ENCODE measurements at regions not wholly inside any gene's neighbourhood (a gene's known extent, or its start where the extent isn't known, plus 50 kb on each side); places are given as distances from the start of the nearest gene placed in this dataset.

DNA sequence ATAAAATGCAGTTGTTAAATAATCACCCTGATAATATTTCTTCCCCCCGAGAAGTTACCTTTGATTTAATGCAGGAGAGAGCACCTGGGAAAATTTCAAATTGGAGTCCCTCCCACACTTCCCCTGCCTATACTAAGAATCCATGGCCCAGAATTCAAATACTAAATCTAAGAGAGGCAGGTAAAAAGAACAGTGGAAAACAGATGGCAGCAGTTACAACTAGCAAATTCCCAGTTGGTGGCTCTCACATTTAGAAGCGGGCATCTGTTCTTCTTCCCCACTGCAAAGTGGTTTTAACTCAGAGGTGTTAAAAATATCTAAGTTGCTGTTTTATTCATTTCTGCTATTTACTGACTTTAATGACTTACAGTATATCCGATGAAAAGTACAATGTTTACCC lies 210.4 kb upstream of the ELAVL2 start:
- no peaks in the 10 kb centered on the region for H3K4me1 Mint-ChIP-seq (ENCODE audit: low read depth)
- ChIA-PET CTCF (no interaction called here), POLR2A (no interaction called here)
- ATAC-seq: no peak
- no peak overlapping the region for H3K4me3 Mint-ChIP-seq
- H3K27me3 Mint-ChIP-seq: no peaks in the 10 kb centered on the region
- H3K9me3 Mint-ChIP-seq: peaks cover 12% of the 10 kb centered on the region
- TF ChIP-seq, protein P1, sequence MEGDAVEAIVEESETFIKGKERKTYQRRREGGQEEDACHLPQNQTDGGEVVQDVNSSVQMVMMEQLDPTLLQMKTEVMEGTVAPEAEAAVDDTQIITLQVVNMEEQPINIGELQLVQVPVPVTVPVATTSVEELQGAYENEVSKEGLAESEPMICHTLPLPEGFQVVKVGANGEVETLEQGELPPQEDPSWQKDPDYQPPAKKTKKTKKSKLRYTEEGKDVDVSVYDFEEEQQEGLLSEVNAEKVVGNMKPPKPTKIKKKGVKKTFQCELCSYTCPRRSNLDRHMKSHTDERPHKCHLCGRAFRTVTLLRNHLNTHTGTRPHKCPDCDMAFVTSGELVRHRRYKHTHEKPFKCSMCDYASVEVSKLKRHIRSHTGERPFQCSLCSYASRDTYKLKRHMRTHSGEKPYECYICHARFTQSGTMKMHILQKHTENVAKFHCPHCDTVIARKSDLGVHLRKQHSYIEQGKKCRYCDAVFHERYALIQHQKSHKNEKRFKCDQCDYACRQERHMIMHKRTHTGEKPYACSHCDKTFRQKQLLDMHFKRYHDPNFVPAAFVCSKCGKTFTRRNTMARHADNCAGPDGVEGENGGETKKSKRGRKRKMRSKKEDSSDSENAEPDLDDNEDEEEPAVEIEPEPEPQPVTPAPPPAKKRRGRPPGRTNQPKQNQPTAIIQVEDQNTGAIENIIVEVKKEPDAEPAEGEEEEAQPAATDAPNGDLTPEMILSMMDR (IDR thresholded peaks at IDR 0.05): no peak
- H3K36me3 Mint-ChIP-seq (ENCODE audit: low read depth): no peaks in the 10 kb centered on the region
- no peak overlapping the region for H3K27ac Mint-ChIP-seq
- no peak for DNase-seq
- intact Hi-C loops (cut with micrococcal nuclease): no loop called here

DNA sequence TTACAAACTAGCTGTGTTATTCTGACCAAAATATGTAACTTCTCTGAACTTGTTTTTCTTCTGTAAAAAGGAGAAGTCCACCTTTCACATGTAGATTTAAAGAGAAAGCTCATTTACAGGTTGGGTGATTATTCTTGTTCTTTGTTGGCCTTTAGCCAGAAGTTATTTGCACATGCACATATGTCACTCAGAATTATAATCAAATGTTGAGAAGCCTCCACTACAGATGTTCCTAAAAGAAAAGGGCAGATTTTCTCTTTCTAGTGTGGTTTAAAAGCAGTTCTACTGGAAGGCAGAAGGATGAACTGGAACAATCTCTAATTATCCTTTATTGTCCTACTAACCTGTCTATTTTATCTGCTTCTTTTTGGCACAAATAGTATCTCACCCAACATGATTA lies 209.8 kb upstream of the ELAVL2 start:
- CTCF ChIA-PET: no interaction called here
- POLR2A ChIA-PET: no interaction called here
- peaks cover 15% of the 10 kb centered on the region for H3K9me3 Mint-ChIP-seq
- H3K4me1 Mint-ChIP-seq (ENCODE audit: low read depth): no peaks in the 10 kb centered on the region
- DNase-seq (no peak), ATAC-seq (no peak)
- no peaks in the 10 kb centered on the region for H3K36me3 Mint-ChIP-seq (ENCODE audit: low read depth)
- no peak overlapping the region for H3K27ac Mint-ChIP-seq
- TF ChIP-seq, protein P1 (IDR thresholded peaks at IDR 0.05): no peak
- no peaks in the 10 kb centered on the region for H3K27me3 Mint-ChIP-seq
- intact Hi-C loops (cut with micrococcal nuclease): no loop called here
- no peak overlapping the region for H3K4me3 Mint-ChIP-seq

DNA sequence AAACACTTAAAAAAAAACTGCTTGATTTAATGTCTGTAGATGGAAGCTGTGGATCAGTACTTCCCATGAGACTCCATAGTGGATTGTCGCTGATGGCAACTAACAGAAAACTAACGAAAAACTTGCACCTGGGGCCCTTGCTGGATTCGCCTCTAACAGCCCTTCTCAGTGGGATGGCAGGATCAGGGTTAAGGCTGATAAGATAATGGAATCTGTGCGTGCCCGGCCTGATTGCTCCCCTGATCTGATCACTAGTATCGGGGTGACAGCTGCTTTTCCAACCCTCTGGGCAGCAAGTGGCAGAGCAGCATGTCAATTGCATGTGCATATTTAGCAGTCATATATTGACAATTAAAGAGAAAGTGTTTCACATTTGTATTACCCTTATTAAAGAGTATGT lies 185.8 kb upstream of the ELAVL2 start:
- Mint-ChIP-seq H3K4me1 (ENCODE audit: low read depth) (no peaks in the 10 kb centered on the region), H3K4me3 (no peak overlapping the region), H3K36me3 (ENCODE audit: low read depth) (no peaks in the 10 kb centered on the region), H3K9me3 (peaks cover 18% of the 10 kb centered on the region), H3K27ac (no peak overlapping the region), H3K27me3 (no peaks in the 10 kb centered on the region)
- TF ChIP-seq, protein P1 (IDR thresholded peaks at IDR 0.05): no peak
- CTCF ChIA-PET: no interaction called here
- POLR2A ChIA-PET: no interaction called here
- intact Hi-C loops (cut with micrococcal nuclease): no loop called here
- no peak for DNase-seq
- ATAC-seq: no peak

DNA sequence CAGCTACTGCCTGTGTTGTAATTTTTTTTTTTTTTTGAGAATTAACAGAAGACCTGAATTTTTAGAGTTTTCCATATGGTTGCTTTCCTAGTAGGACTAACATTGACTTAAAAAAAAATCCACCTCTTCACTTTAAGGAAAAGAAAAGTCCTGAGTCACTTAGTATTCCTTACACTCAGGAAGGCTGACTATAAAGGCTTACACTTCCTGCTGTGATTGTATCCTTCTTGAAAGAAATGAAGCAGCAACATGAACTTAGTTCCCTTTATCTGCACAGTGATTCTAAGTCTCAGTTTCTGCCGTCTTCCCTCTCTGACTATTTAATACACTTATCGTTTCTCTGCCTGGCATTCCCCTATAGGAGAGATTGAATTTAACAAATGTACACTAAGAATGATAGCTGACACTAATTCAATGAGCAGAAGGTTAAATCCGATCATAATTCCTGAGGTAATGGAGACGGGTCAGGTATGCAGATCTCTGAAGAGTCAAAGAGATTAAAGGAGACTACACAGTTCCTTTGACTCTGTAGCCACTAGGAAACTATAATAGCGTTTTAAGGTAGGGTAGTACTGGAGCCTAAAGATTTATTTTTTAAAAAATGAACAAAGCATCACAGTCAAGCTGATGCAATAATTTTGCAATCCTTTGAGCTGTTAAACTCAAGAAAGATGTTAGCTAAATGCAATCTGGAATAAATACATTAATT lies 185.1 kb upstream of the ELAVL2 start:
- Mint-ChIP-seq H3K4me3 (no peak overlapping the region), H3K4me1 (ENCODE audit: low read depth) (no peaks in the 10 kb centered on the region), H3K9me3 (peaks cover 18% of the 10 kb centered on the region), H3K36me3 (ENCODE audit: low read depth) (no peaks in the 10 kb centered on the region), H3K27me3 (no peaks in the 10 kb centered on the region), H3K27ac (no peak overlapping the region)
- POLR2A ChIA-PET: no interaction called here
- TF ChIP-seq, protein P1 (IDR thresholded peaks at IDR 0.05): no peak
- ATAC-seq (no peak), DNase-seq (no peak)
- intact Hi-C loops (cut with micrococcal nuclease): no loop called here
- CTCF ChIA-PET: no interaction called here

DNA sequence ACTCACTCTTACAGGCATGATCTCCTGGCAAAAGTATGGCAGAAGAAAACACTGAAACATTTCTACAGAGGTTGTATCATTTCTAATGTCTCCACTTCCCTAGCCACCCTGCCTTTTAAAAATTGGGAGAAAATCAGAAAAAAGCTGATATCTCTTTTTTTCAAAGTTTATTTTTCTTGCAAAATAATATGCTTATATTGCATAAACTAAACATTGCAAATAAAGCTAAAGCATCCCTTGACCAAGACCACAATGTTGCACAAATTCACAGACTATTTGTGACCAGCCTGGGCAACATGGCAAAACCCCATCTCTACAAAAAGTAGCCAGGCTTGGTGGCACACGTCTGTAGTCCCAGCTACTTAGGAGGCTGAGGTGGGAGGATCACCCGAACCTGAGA lies 183.3 kb upstream of the ELAVL2 start:
- Mint-ChIP-seq H3K9me3 (peaks cover 18% of the 10 kb centered on the region), H3K4me3 (no peak overlapping the region), H3K27me3 (no peaks in the 10 kb centered on the region), H3K36me3 (ENCODE audit: low read depth) (no peaks in the 10 kb centered on the region), H3K27ac (no peak overlapping the region), H3K4me1 (ENCODE audit: low read depth) (no peaks in the 10 kb centered on the region)
- intact Hi-C loops (cut with micrococcal nuclease): no loop called here
- DNase-seq (no peak), ATAC-seq (no peak)
- POLR2A ChIA-PET: no interaction called here
- CTCF ChIA-PET: no interaction called here
- TF ChIP-seq, protein P1 (IDR thresholded peaks at IDR 0.05): no peak
